ENCODE measurements at regions not wholly inside any gene's neighbourhood (a gene's known extent, or its start where the extent isn't known, plus 50 kb on each side); places are given as distances from the start of the nearest gene placed in this dataset.

- Histone ChIP-seq H3K4me1 (ENCODE audit: insufficient read depth, low read length) (no peaks in the 10 kb centered on the region), H3K27me3 (ENCODE audit: control insufficient read depth in 1 of 2, insufficient read depth in 2 of 2, low read length in 2 of 2) (no peaks in the 10 kb centered on the region; a peak in 1 of 5 replicates), H3K79me2 (ENCODE audit: insufficient read depth, low read length) (no peaks in the 10 kb centered on the region), H4K20me1 (ENCODE audit: insufficient read depth, low read length) (no peaks in the 10 kb centered on the region), H3K9me3 (ENCODE audit: low read length) (no peaks in the 10 kb centered on the region), H3K4me3 (replicated peaks in 1 of 3; ENCODE audit: insufficient read depth in 1 of 3, low read depth in 2 of 3, low read length in 3 of 3) (no peak overlapping the region), H3K9ac (ENCODE audit: insufficient read depth, low read depth, low read length) (no peak overlapping the region), H3K36me3 (replicated peaks in 1 of 2; ENCODE audit: control insufficient read depth in 1 of 2, insufficient read depth in 2 of 2, low read length in 2 of 2) (no peaks in the 10 kb centered on the region), H2AFZ (ENCODE audit: low read length) (no peak overlapping the region), H3K4me2 (ENCODE audit: low read depth, low read length) (no peak overlapping the region), H3K27ac (ENCODE audit: extremely low read length, insufficient read depth, low read length) (no peak overlapping the region)
- no peak for TF ChIP-seq ZNF343 (CRISPR knock-in tag; IDR thresholded peaks at IDR 0.05)
- TF ChIP-seq ZFP82 (CRISPR knock-in tag; IDR thresholded peaks at IDR 0.05; ENCODE audit: borderline replicate concordance): no peak
- ChIA-PET POLR2A (no interaction called here), CTCF (ENCODE audit: low intra/inter-chr PET ratio, low total read pairs) (no interaction called here)
- intact Hi-C loops (cut with micrococcal nuclease; ENCODE audit: unreplicated experiment) (no loop called here), in situ Hi-C loops (cut with HindIII; ENCODE audit: extremely low pct_ligation_motif_present, low pct_unique_long_range_greater_than_20kb) (no loop called here)
- DNase-seq (ENCODE audit: low spot score) (no peak), FAIRE-seq (no peak), ATAC-seq (no peak)
- 3% methylated on average over 1 of the region's 1 CpG for WGBS (ENCODE audit: low lambda C conversion rate)
- no TSS peak for BruUV-seq (replicated peaks)
These were observed 68.8 kb downstream of the GJA1 start for GRCh38 chr6:121504227-121504626.

- CTCF ChIA-PET (ENCODE audit: low intra/inter-chr PET ratio, low total read pairs): no interaction called here
- BruUV-seq (replicated peaks): no TSS peak
- intact Hi-C loops (cut with micrococcal nuclease; ENCODE audit: unreplicated experiment): no loop called here
- TF ChIP-seq TFE3 (CRISPR knock-in tag; IDR thresholded peaks at IDR 0.05): no peak
- no peak for TF ChIP-seq SNAI1 (CRISPR knock-in tag; IDR thresholded peaks at IDR 0.05; ENCODE audit: borderline replicate concordance)
- no peak for TF ChIP-seq ZNF580 (CRISPR knock-in tag; IDR thresholded peaks at IDR 0.05; ENCODE audit: borderline replicate concordance, low read depth)
- no peak for TF ChIP-seq ZNF552 (CRISPR knock-in tag; IDR thresholded peaks at IDR 0.05; ENCODE audit: borderline replicate concordance)
- no peak for TF ChIP-seq TEAD3 (CRISPR knock-in tag; optimal IDR thresholded peaks at IDR 0.05; ENCODE audit: borderline replicate concordance)
- TF ChIP-seq AKAP8 (CRISPR knock-in tag; IDR thresholded peaks at IDR 0.05): no peak
- no peak for TF ChIP-seq HOXA9 (CRISPR knock-in tag; IDR thresholded peaks at IDR 0.05; ENCODE audit: borderline replicate concordance)
- TF ChIP-seq KDM1A (CRISPR knock-in tag; IDR thresholded peaks at IDR 0.05): no peak
- TF ChIP-seq ZNF382 (CRISPR knock-in tag; IDR thresholded peaks at IDR 0.05; ENCODE audit: borderline replicate concordance): no peak
- TF ChIP-seq CREBL2 (CRISPR knock-in tag; IDR thresholded peaks at IDR 0.05; ENCODE audit: borderline replicate concordance): no peak
- no peak for TF ChIP-seq CREB3 (CRISPR knock-in tag; IDR thresholded peaks at IDR 0.05)
- no peak for TF ChIP-seq HDAC2 (CRISPR knock-in tag; IDR thresholded peaks at IDR 0.05)
- TF ChIP-seq ZGPAT (CRISPR knock-in tag; IDR thresholded peaks at IDR 0.05): no peak
- no peak for TF ChIP-seq ZFYVE20 (CRISPR knock-in tag; IDR thresholded peaks at IDR 0.05; ENCODE audit: borderline replicate concordance, low read depth)
These were observed 69.8 kb downstream of the GJA1 start for GRCh38 chr6:121505284-121505683.

More at GRCh38 chr6:121505284-121505683, 69.8 kb downstream of the GJA1 start:
- H3K9ac ChIP-seq (ENCODE audit: insufficient read depth, low read depth, low read length): no peak overlapping the region
- POLR2A ChIA-PET: no interaction called here
- no peaks in the 10 kb centered on the region for H4K20me1 ChIP-seq (ENCODE audit: insufficient read depth, low read length)
- H3K9me3 ChIP-seq (ENCODE audit: low read length): no peaks in the 10 kb centered on the region
- no peak for FAIRE-seq
- no peaks in the 10 kb centered on the region for H3K36me3 ChIP-seq (replicated peaks in 1 of 2; ENCODE audit: control insufficient read depth in 1 of 2, insufficient read depth in 2 of 2, low read length in 2 of 2)
- no peak overlapping the region for H3K4me3 ChIP-seq (replicated peaks in 1 of 3; ENCODE audit: insufficient read depth in 1 of 3, low read depth in 2 of 3, low read length in 3 of 3)
- no peaks in the 10 kb centered on the region for H3K4me1 ChIP-seq (ENCODE audit: insufficient read depth, low read length)
- WGBS (ENCODE audit: low lambda C conversion rate): 0% methylated on average over 2 of the region's 2 CpGs
- no peaks in the 10 kb centered on the region; a peak in 1 of 5 replicates for H3K27me3 ChIP-seq (ENCODE audit: control insufficient read depth in 1 of 2, insufficient read depth in 2 of 2, low read length in 2 of 2)
- H2AFZ ChIP-seq (ENCODE audit: low read length): no peak overlapping the region
- no peak overlapping the region for H3K27ac ChIP-seq (ENCODE audit: extremely low read length, insufficient read depth, low read length)
- in situ Hi-C loops (cut with HindIII; ENCODE audit: extremely low pct_ligation_motif_present, low pct_unique_long_range_greater_than_20kb): no loop called here
- no peak overlapping the region for H3K4me2 ChIP-seq (ENCODE audit: low read depth, low read length)
- DNase-seq (ENCODE audit: low spot score): no peak
- no peak for ATAC-seq
- H3K79me2 ChIP-seq (ENCODE audit: insufficient read depth, low read length): no peaks in the 10 kb centered on the region
